HepG2 (cell line): ENCODE measurements at regions not wholly inside any gene's neighbourhood (a gene's known extent, or its start where the extent isn't known, plus 50 kb on each side); places are given as distances from the start of the nearest gene placed in this dataset.

ENCODE experiments used
- CBX5 ChIP-seq: sonication (generic); formaldehyde crosslinking; IDR thresholded peaks from 2 replicates; pipeline ENCODE4 v1.4.0; 2020; ENCODE audit warnings: missing genetic modification reagents, borderline replicate concordance
- EHMT2 ChIP-seq: fragments of 200-600 bp; sonication (generic); IDR thresholded peaks from 2 replicates; pipeline ENCODE4 v1.7.0; 2017; ENCODE audit warnings: antibody characterized with exemption, low read depth, low read length, borderline replicate concordance
- FOSL1 ChIP-seq: sonication (generic); formaldehyde crosslinking; IDR thresholded peaks from 2 replicates; pipeline ENCODE4 v1.9.0; 2021; ENCODE audit warnings: missing genetic modification reagents, borderline replicate concordance
- GLI4 ChIP-seq: sonication (generic); formaldehyde crosslinking; IDR thresholded peaks from 2 replicates; pipeline ENCODE4 v1.5.1; 2020; ENCODE audit warnings: missing genetic modification reagents, mild to moderate bottlenecking, moderate library complexity, borderline replicate concordance
- HNF4A ChIP-seq: sonication (generic); formaldehyde crosslinking; IDR thresholded peaks from 2 replicates; pipeline ENCODE4 v1.4.0; 2020; ENCODE audit warnings: missing genetic modification reagents
- HOXA3 ChIP-seq: sonication (generic); formaldehyde crosslinking; IDR thresholded peaks from 2 replicates; pipeline ENCODE4 v1.5.0; 2020; ENCODE audit warnings: missing genetic modification reagents
- KDM1A ChIP-seq: IDR thresholded peaks from 2 replicates; pipeline ENCODE4 v1.6.1; 2016; ENCODE audit warnings: missing compliant biosample characterization
- MEIS1 ChIP-seq: sonication (generic); formaldehyde crosslinking; IDR thresholded peaks from 2 replicates; pipeline ENCODE4 v1.9.0; 2021; ENCODE audit warnings: mild to moderate bottlenecking, missing genetic modification reagents, moderate library complexity, borderline replicate concordance
- MIXL1 ChIP-seq: IDR thresholded peaks from 2 replicates; pipeline ENCODE4 v1.6.1; 2016
- NFE2L1 ChIP-seq: sonication (generic); formaldehyde crosslinking; IDR thresholded peaks from 2 replicates; pipeline ENCODE4 v1.4.0; 2020; ENCODE audit warnings: missing genetic modification reagents, mild to moderate bottlenecking, borderline replicate concordance
- NFYB ChIP-seq: sonication (generic); formaldehyde crosslinking; IDR thresholded peaks from 2 replicates; pipeline ENCODE4 v1.4.0; 2020; ENCODE audit warnings: missing genetic modification reagents
- NRL ChIP-seq: sonication (generic); formaldehyde crosslinking; IDR thresholded peaks from 2 replicates; pipeline ENCODE4 v1.5.0; 2020; ENCODE audit warnings: missing genetic modification reagents, mild to moderate bottlenecking, moderate library complexity, borderline replicate concordance
- SALL1 ChIP-seq: sonication (generic); formaldehyde crosslinking; IDR thresholded peaks from 2 replicates; pipeline ENCODE4 v1.8.0; 2022; ENCODE audit warnings: mild to moderate bottlenecking, missing genetic modification reagents
- SMC3 ChIP-seq: IDR thresholded peaks from 2 replicates; pipeline ENCODE4 v1.6.1; 2011; ENCODE audit warnings: low read length, improper control_type of control experiment
- STAG1 ChIP-seq: sonication (generic); formaldehyde crosslinking; IDR thresholded peaks from 2 replicates; pipeline ENCODE4 v1.4.0; 2020; ENCODE audit warnings: missing genetic modification reagents
- ZBTB4 ChIP-seq: sonication (generic); formaldehyde crosslinking; IDR thresholded peaks from 2 replicates; pipeline ENCODE4 v1.4.0; 2020; ENCODE audit warnings: missing genetic modification reagents, mild to moderate bottlenecking, borderline replicate concordance
- ZBTB42 ChIP-seq: sonication (generic); formaldehyde crosslinking; IDR thresholded peaks from 2 replicates; pipeline ENCODE4 v1.5.0; 2020; ENCODE audit warnings: mild to moderate bottlenecking, missing genetic modification reagents
- ZFP90 ChIP-seq: sonication (generic); formaldehyde crosslinking; IDR thresholded peaks from 2 replicates; pipeline ENCODE4 v1.8.0; 2022; ENCODE audit warnings: missing genetic modification reagents, mild to moderate bottlenecking, inconsistent platforms, borderline replicate concordance
- ZNF234 ChIP-seq: sonication (generic); formaldehyde crosslinking; conservative IDR thresholded peaks from 2 replicates; pipeline ENCODE4 v1.5.1; 2020; ENCODE audit warnings: mild to moderate bottlenecking, missing genetic modification reagents
- ZNF546 ChIP-seq: sonication (generic); formaldehyde crosslinking; conservative IDR thresholded peaks from 2 replicates; pipeline ENCODE4 v1.8.1; 2023; ENCODE audit warnings: mild to moderate bottlenecking, missing genetic modification reagents
- ZNF878 ChIP-seq: sonication (generic); formaldehyde crosslinking; IDR thresholded peaks from 2 replicates; pipeline ENCODE4 v1.8.1; 2023; ENCODE audit warnings: mild to moderate bottlenecking, missing genetic modification reagents, moderate library complexity
- ZNF891 ChIP-seq: sonication (generic); formaldehyde crosslinking; IDR thresholded peaks from 2 replicates; pipeline ENCODE4 v1.5.0; 2020; ENCODE audit warnings: mild to moderate bottlenecking, missing genetic modification reagents
- TF ChIP-seq, protein P1 (sequence below): sonication (generic); formaldehyde crosslinking; IDR thresholded peaks from 2 replicates; pipeline ENCODE4 v1.4.0; 2020; ENCODE audit warnings: missing genetic modification reagents
- TF ChIP-seq, protein P2 (sequence below): sonication (generic); formaldehyde crosslinking; IDR thresholded peaks from 2 replicates; pipeline ENCODE4 v1.5.1; 2020; ENCODE audit warnings: missing genetic modification reagents, mild to moderate bottlenecking, borderline replicate concordance

DNA sequence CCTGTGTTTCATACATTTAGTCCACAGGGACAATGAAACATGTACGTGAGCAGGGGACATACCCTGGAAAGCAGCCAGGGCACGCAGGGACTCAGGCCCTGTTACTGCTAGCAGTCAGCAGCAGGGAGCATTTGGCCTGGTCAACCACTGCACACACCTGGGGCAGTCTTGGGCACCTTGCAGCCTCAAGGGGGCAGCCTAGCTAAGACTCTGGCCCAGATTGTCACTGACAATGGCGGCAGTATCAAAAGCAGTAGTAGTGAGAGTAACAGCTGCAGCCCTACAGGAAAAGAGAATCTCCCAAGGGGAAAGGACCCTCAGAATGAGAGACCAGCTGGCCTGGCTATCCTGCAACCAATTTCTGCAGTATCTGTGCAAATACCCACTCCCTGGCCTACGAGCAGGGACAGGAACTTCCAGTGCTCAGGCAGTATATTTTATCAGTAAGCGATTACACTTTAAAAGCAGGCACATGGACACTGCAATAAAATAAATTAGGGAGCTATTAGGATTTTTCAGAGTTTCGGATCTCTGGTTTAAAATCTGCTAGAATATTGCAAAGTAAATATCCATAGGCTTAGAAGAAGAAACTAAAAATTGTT is 475.6 kb downstream of the LTN1 start (continued):
- TF ChIP-seq NRL (CRISPR knock-in tag) (no peak), FOSL1 (no peak), SMC3 (peak; percentile 84), KDM1A (no peak), CBX5 (CRISPR knock-in tag) (0 out of 2 replicates have a peak, but pooled peaks have one; percentile 60), EHMT2 (no peak), ZNF891 (CRISPR knock-in tag) (no peak), ZBTB4 (no peak), MEIS1 (0 out of 2 replicates have a peak, but pooled peaks have one; percentile 25), NFE2L1 (CRISPR knock-in tag) (no peak), NFYB (CRISPR knock-in tag) (no peak), SALL1 (CRISPR knock-in tag) (peak; percentile 32; the same call in 1 of the 2 replicates), ZBTB42 (CRISPR knock-in tag) (no peak), ZFP90 (CRISPR knock-in tag) (no peak), STAG1 (CRISPR knock-in tag) (peak; percentile 71), ZNF234 (no peak), GLI4 (CRISPR knock-in tag) (no peak), ZNF546 (no peak), HNF4A (CRISPR knock-in tag) (no peak), HOXA3 (no peak), MIXL1 (no peak), ZNF878 (CRISPR knock-in tag) (no peak)
- TF ChIP-seq, protein P1, sequence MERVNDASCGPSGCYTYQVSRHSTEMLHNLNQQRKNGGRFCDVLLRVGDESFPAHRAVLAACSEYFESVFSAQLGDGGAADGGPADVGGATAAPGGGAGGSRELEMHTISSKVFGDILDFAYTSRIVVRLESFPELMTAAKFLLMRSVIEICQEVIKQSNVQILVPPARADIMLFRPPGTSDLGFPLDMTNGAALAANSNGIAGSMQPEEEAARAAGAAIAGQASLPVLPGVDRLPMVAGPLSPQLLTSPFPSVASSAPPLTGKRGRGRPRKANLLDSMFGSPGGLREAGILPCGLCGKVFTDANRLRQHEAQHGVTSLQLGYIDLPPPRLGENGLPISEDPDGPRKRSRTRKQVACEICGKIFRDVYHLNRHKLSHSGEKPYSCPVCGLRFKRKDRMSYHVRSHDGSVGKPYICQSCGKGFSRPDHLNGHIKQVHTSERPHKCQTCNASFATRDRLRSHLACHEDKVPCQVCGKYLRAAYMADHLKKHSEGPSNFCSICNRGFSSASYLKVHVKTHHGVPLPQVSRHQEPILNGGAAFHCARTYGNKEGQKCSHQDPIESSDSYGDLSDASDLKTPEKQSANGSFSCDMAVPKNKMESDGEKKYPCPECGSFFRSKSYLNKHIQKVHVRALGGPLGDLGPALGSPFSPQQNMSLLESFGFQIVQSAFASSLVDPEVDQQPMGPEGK (CRISPR knock-in tag), result no peak
- TF ChIP-seq, protein P2, sequence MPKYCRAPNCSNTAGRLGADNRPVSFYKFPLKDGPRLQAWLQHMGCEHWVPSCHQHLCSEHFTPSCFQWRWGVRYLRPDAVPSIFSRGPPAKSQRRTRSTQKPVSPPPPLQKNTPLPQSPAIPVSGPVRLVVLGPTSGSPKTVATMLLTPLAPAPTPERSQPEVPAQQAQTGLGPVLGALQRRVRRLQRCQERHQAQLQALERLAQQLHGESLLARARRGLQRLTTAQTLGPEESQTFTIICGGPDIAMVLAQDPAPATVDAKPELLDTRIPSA (CRISPR knock-in tag), result no peak
